Thymus (tissue), 11 donors: ENCODE measurements at regions not wholly inside any gene's neighbourhood (a gene's known extent, or its start where the extent isn't known, plus 50 kb on each side); places are given as distances from the start of the nearest gene placed in this dataset.

Experiments used
- DNase-seq, 9 donors: peaks; one replicate each; pipeline ENCODE4 v3.0.0-alpha.2; 2013; ENCODE audit warnings: low spot score in 9 of 9, low read depth in 6 of 9, missing footprints in 1 of 9
- H3K27ac ChIP-seq, 2 donors: one replicate each; pipeline ENCODE4 v1.5.1; 2013; ENCODE audit warnings: control low read depth in 1 of 2, low read depth in 1 of 2, low read length in 1 of 2, mild to moderate bottlenecking in 1 of 2, moderate library complexity in 1 of 2
- H3K27me3 ChIP-seq, 2 donors: one replicate each; pipeline ENCODE4 v1.5.1; 2013; ENCODE audit warnings: low read length in 1 of 2; ENCODE audit not compliant: control insufficient read depth in 2 of 2, insufficient read depth in 1 of 2
- H3K36me3 ChIP-seq, 2 donors: one replicate each; pipeline ENCODE4 v1.5.1; 2013; ENCODE audit warnings: low read length in 1 of 2, mild to moderate bottlenecking in 1 of 2, moderate library complexity in 1 of 2; ENCODE audit not compliant: control insufficient read depth in 2 of 2, insufficient read depth in 2 of 2
- H3K4me1 ChIP-seq, 2 donors: one replicate each; pipeline ENCODE4 v1.5.1; 2013; ENCODE audit warnings: low read length in 2 of 2; ENCODE audit not compliant: control insufficient read depth in 2 of 2, insufficient read depth in 2 of 2
- H3K4me3 ChIP-seq, 2 donors: one replicate each; pipeline ENCODE4 v1.5.1; 2013; ENCODE audit warnings: low read length in 2 of 2, control low read depth in 1 of 2, mild to moderate bottlenecking in 1 of 2
- H3K9me3 ChIP-seq, 2 donors: one replicate each; pipeline ENCODE4 v1.5.1; 2013; ENCODE audit warnings: low read length in 1 of 2, mild to moderate bottlenecking in 1 of 2; ENCODE audit not compliant: control insufficient read depth in 2 of 2, insufficient read depth in 1 of 2
- WGBS: extraction: QIAGEN DNeasy Blood & Tissue Kit; methylation state at CpG from one replicate; pipeline ENCODE4 v1.1.7; 2013; 5-methylcytosine and 5-hydroxymethylcytosine counted together
- donor health status: healthy.

GRCh38 chr11:92854162-92854561 is 115.3 kb upstream of the MTNR1B start:
- peaks cover 8 to 43% of the 10 kb centered on the region in 2 donors for H3K4me1 ChIP-seq
- H3K9me3 ChIP-seq: peaks cover 0 to 9% of the 10 kb centered on the region in 2 donors
- H3K36me3 ChIP-seq: no peaks in the 10 kb centered on the region
- H3K27ac ChIP-seq: no peak overlapping the region
- WGBS: 83% methylated on average over 5 of the region's 5 CpGs
- H3K4me3 ChIP-seq: no peak overlapping the region
- DNase-seq: no peak
- no peaks in the 10 kb centered on the region for H3K27me3 ChIP-seq

GRCh38 chr11:92854952-92855351 is 114.5 kb upstream of the MTNR1B start:
- no peak for DNase-seq
- H3K9me3 ChIP-seq: peaks cover 0 to 9% of the 10 kb centered on the region in 2 donors
- H3K27ac ChIP-seq: no peak overlapping the region
- no peak overlapping the region for H3K4me3 ChIP-seq
- no peaks in the 10 kb centered on the region for H3K36me3 ChIP-seq
- H3K27me3 ChIP-seq: no peaks in the 10 kb centered on the region
- 37% methylated on average over 3 of the region's 3 CpGs for WGBS
- peaks cover 8 to 40% of the 10 kb centered on the region in 2 donors for H3K4me1 ChIP-seq

- Histone ChIP-seq H3K4me1 (peaks cover 8 to 33% of the 10 kb centered on the region in 2 donors), H3K27me3 (no peaks in the 10 kb centered on the region), H3K4me3 (no peak overlapping the region), H3K9me3 (peaks cover 0 to 9% of the 10 kb centered on the region in 2 donors), H3K27ac (no peak overlapping the region), H3K36me3 (no peaks in the 10 kb centered on the region)
- no peak for DNase-seq
- whole genome bisulfite sequencing: 42% methylated on average over 2 of the region's 2 CpGs
These were observed 113.6 kb upstream of the MTNR1B start for GRCh38 chr11:92855607-92856405.

DNA sequence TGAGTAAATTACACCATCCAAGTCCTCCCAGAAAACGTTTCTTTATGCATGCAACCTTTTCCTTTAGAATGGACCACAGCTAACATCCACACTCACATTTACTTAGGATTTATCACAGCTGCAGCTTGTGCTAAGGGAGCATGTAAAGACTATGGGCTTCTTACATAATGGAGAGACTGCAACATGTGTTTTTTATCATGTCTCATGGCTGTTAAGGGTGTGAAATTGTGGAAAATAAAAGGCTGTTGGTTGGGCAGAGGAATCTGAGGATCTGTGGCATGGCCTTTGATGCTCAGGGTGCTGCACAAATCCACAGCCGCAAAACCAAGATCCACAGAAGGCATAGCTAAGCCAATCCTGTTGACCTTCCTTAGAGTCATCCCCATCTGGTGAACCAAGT is 112.0 kb upstream of the MTNR1B start:
- WGBS: 96% methylated on average over 2 of the region's 2 CpGs
- DNase-seq: no peak
- Histone ChIP-seq H3K36me3 (no peaks in the 10 kb centered on the region), H3K27ac (no peak overlapping the region), H3K4me1 (peaks cover 0 to 19% of the 10 kb centered on the region in 2 donors), H3K4me3 (no peak overlapping the region), H3K27me3 (no peaks in the 10 kb centered on the region), H3K9me3 (peaks cover 0 to 9% of the 10 kb centered on the region in 2 donors)

DNA sequence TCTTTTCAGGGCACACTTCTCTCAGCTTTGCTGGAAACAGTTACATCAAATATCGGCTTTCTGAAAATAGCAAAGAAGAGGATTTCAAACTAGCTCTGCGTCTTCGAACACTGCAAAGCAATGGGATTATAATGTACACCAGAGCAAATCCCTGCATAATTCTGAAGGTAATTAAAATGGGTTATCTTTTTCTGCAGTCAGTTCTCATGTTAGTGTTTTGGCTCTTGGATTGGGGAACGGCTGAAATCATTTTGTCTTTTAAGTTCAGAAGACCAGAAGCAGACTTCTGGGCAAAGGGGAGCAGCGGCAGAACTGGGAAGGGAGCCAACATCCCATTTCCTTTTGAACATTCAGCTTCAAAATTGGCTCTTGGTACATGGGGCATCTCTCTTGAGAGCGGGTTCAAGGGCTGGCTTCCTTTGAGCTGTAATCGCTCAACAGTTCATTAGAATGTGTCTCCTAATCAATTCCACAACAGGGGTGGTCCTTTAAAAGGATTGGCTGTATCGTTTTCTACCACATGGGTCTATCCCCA is 110.2 kb upstream of the MTNR1B start:
- no peak for DNase-seq
- Histone ChIP-seq H3K36me3 (no peaks in the 10 kb centered on the region), H3K4me3 (no peak overlapping the region), H3K4me1 (peaks cover 0 to 10% of the 10 kb centered on the region in 2 donors), H3K27me3 (no peaks in the 10 kb centered on the region), H3K9me3 (no peaks in the 10 kb centered on the region), H3K27ac (no peak overlapping the region)
- WGBS: 91% methylated on average over 8 of the region's 8 CpGs

DNA sequence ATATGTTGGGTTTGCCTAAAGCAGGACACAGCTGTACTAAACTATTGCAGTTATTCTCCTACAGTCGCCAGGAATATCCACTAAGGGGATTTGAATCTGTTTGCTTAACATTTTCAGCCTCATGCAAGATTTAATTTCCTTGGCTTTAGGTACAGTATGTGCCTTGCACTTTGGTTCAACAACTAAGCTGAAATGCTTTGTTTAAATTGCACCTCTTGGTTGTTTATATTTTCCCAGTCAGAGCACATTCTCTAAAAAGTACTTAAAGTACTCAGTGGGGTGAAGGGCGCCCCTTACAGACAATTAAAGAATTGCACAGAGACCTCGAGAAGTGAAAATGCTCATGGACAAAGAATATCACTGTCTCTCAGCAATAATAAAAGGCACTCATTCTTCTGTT is 107.8 kb upstream of the MTNR1B start:
- Histone ChIP-seq H3K27me3 (no peaks in the 10 kb centered on the region), H3K36me3 (no peaks in the 10 kb centered on the region), H3K27ac (no peak overlapping the region), H3K4me3 (no peak overlapping the region), H3K4me1 (no peaks in the 10 kb centered on the region), H3K9me3 (no peaks in the 10 kb centered on the region)
- no peak for DNase-seq
- 95% methylated on average over 3 of the region's 3 CpGs for WGBS

GRCh38 chr11:92865352-92865751 is 104.1 kb upstream of the MTNR1B start:
- H3K9me3 ChIP-seq: no peaks in the 10 kb centered on the region
- WGBS: 96% methylated on average over 2 of the region's 2 CpGs
- H3K4me3 ChIP-seq: no peak overlapping the region
- H3K36me3 ChIP-seq: no peaks in the 10 kb centered on the region
- H3K27me3 ChIP-seq: no peaks in the 10 kb centered on the region
- H3K27ac ChIP-seq: no peak overlapping the region
- no peak for DNase-seq
- H3K4me1 ChIP-seq: peaks cover 0 to 7% of the 10 kb centered on the region in 2 donors

DNA sequence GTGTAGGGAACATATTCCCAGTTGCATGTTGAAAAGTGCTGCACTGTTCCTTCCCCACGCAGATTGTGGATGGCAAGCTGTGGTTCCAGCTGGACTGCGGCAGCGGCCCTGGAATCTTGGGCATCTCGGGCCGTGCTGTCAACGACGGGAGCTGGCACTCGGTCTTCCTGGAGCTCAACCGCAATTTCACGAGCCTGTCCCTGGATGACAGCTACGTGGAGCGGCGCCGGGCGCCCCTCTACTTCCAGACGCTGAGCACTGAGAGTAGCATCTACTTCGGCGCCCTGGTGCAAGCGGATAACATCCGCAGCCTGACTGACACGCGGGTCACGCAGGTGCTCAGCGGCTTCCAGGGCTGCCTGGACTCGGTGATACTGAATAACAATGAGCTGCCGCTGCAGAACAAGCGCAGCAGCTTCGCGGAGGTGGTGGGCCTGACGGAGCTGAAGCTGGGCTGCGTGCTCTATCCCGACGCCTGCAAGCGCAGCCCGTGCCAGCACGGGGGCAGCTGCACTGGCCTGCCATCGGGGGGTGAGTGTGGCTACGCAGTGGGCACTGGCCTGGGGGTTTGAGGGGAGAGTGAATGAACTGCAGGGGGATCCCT is 102.7 kb upstream of the MTNR1B start:
- Histone ChIP-seq H3K4me1 (peaks cover 0 to 7% of the 10 kb centered on the region in 2 donors), H3K27me3 (no peaks in the 10 kb centered on the region), H3K4me3 (no peak overlapping the region), H3K27ac (no peak overlapping the region), H3K36me3 (no peaks in the 10 kb centered on the region), H3K9me3 (no peaks in the 10 kb centered on the region)
- WGBS: 95% methylated on average over 38 of the region's 38 CpGs
- DNase-seq: no peak

DNA sequence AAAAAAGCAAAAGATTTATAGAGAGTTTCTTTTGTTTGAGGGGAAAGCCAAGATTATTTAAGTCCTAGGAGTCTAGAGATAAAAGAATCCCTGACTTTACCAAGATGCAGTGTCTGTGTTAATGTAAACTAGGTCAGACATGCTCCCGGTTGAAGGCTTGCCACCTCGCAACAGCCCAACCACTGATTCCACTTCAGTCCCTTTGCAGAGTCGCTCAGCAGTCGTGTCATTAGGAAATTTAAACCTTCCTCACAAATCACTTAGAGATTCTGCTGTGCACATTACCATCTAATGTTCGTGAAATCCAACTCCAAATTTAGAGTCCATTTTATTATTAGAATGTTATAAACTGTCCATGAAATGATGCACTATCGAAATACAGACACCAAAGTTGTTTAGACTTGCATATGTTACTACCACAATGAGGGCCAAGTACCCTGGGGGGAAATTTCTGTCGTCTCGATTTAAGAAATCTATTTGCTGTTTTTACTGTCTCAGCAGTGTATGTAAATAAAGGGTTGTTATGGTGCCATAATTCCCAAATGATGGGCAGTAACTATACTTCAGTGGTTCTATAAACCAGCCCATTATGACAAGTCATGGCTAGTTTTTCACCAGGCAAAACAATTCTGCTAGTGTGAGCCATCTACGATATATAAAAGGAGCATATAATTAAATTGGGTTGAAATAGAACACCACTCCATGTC is 101.4 kb upstream of the MTNR1B start:
- H3K4me3 ChIP-seq: no peak overlapping the region
- no peaks in the 10 kb centered on the region for H3K27me3 ChIP-seq
- H3K36me3 ChIP-seq: no peaks in the 10 kb centered on the region
- H3K4me1 ChIP-seq: peaks cover 0 to 7% of the 10 kb centered on the region in 2 donors
- H3K27ac ChIP-seq: no peak overlapping the region
- WGBS: 95% methylated on average over 9 of the region's 9 CpGs
- no peaks in the 10 kb centered on the region for H3K9me3 ChIP-seq
- no peak for DNase-seq
